GM12891 (cell line): ENCODE measurements at regions not wholly inside any gene's neighbourhood (a gene's known extent, or its start where the extent isn't known, plus 50 kb on each side); places are given as distances from the start of the nearest gene placed in this dataset.

Experiments used
- DNase-seq: peaks from one replicate; pipeline ENCODE4 v3.0.0; 2011; ENCODE audit warnings: low spot score; ENCODE audit not compliant: insufficient read length
- FAIRE-seq: peaks from 2 replicates; lab custom pipeline; 2011; peaks lifted over from hg19 to GRCh38; lab: Jason Lieb, UNC
- PAX5 ChIP-seq: IDR thresholded peaks from 2 replicates; pipeline ENCODE4 v1.6.1; 2011; ENCODE audit warnings: low read length, moderate library complexity, mild to moderate bottlenecking; ENCODE audit not compliant: insufficient read depth, severe bottlenecking
- POLR2A ChIP-seq: IDR thresholded peaks from 2 replicates; pipeline ENCODE4 v1.6.1; 2011; ENCODE audit warnings: low read depth, low read length, control low read depth
- POLR2AphosphoS5 ChIP-seq: IDR thresholded peaks from 2 replicates; pipeline ENCODE4 v1.6.1; 2011; ENCODE audit warnings: low read depth, low read length, control low read depth
- POU2F2 ChIP-seq: IDR thresholded peaks from 2 replicates; pipeline ENCODE4 v1.6.1; 2011; ENCODE audit warnings: low read depth, mild to moderate bottlenecking, control low read depth, low read length, moderate library complexity
- SPI1 ChIP-seq: IDR thresholded peaks from 2 replicates; pipeline ENCODE4 v1.6.1; 2011; ENCODE audit warnings: low read depth, low read length, control low read depth
- TAF1 ChIP-seq: IDR thresholded peaks from 2 replicates; pipeline ENCODE4 v1.6.1; 2011; ENCODE audit warnings: low read depth, low read length, control low read depth

GRCh38 chr5:165175041-165175440, 1669.6 kb downstream of the MAT2B start:
- FAIRE-seq: no peak
- TF ChIP-seq POLR2AphosphoS5: no peak
- no peak for TF ChIP-seq POLR2A
- TF ChIP-seq PAX5: no peak
- no peak for TF ChIP-seq TAF1
- no peak for TF ChIP-seq SPI1
- no peak for TF ChIP-seq POU2F2

DNA sequence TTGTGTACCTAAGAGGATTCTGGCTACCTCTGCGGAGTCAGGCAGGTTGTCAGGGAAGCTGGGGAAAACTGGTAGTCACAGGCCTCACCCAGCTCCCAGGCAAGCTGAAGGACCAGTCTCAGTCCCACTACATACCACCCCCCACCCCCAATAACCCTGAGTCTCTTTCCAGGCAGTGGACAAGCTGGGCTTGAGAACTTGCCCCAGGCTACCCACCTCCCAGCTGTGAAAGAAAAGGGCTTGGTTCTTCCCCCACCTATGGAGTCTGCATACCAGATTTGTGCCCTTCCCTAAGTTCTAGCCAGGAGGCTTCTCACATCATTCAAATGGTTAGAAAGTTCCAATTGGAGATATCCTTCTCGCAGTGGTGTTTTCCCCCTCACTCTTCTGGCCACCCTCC, 1678.8 kb downstream of the MAT2B start:
- TF ChIP-seq TAF1: no peak
- no peak for TF ChIP-seq POLR2A
- no peak for TF ChIP-seq POU2F2
- TF ChIP-seq PAX5: no peak
- TF ChIP-seq SPI1: no peak
- no peak for TF ChIP-seq POLR2AphosphoS5
- FAIRE-seq (no peak), DNase-seq (no peak)

More at GRCh38 chr5:165175041-165175440, 1669.6 kb downstream of the MAT2B start:
- DNase-seq: no peak

DNA sequence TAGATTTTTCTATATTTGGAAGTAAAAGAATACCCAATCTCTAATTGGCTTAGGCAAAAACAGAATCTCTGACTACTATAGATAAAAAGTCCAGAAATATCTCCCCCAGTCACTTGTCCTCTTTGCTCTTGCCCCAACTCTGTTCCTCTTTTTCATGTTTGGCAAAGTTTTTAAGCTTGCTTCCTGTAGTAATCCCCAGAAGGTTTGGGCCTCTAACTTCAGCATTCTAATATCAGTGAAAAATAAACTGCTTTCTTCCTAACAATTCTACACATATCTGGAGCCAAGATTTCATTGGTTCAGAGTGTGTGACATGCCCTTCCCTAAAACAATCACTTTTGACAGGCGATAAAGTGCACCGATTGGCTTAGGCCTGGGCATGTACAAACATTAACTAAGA, 1680.3 kb downstream of the MAT2B start:
- FAIRE-seq: no peak
- DNase-seq: no peak
- TF ChIP-seq POLR2AphosphoS5 (no peak), POU2F2 (no peak), SPI1 (no peak)

DNA sequence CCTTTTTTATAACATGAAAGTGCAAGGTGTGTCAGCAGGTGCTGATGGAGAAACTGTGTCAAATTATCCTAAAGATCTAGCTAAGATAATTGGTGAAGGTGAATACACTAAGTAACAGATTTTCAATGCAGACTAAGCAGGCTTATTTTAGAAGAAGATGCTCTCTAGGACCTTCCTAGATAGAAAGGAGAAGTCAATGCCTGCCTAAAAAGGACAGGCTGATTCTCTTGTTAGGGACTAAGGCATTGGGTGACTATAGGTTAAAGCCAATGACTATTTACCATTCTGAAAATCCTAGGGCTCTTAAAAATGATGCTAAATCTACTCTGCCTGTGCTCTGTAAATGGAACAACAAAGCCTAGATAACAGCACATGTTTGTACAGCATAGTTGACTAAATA, 1682.4 kb downstream of the MAT2B start:
- no peak for FAIRE-seq
- no peak for TF ChIP-seq SPI1
- no peak for TF ChIP-seq PAX5
- TF ChIP-seq POLR2A: no peak
- no peak for TF ChIP-seq POLR2AphosphoS5
- TF ChIP-seq TAF1: no peak
- TF ChIP-seq POU2F2: no peak
- DNase-seq: no peak

DNA sequence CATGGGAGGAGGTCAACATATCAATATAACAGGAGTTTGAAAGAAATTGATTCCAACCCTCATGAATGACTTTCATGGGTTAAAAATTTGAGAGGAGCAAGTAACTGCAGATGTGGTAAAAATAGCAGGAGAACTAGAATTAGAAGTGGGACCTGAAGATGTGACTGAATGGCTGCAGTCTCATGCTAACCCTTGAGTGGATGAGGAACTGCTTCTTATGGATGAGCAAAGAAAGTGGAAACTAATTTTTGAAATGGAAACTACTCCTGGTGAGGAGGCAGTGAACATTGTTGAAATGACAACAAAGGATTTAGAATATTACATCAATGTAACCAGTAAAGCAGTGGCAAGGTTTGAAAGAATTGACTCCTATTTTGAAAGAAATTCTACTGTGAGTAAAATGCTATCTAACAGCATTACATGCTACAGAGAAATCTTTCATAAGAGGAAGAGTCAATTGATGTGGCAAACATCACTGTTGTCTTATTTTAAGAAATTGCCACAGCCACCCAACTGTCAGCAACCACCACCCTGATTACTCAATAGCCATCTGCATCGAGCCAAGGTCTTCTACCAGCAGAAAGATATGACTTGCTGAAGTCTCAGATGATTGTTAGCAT, 1683.2 kb downstream of the MAT2B start:
- DNase-seq: no peak
- TF ChIP-seq POLR2AphosphoS5: no peak
- TF ChIP-seq POLR2A: no peak
- TF ChIP-seq TAF1: no peak
- no peak for TF ChIP-seq PAX5
- TF ChIP-seq POU2F2: no peak
- TF ChIP-seq SPI1: no peak
- FAIRE-seq: no peak

DNA sequence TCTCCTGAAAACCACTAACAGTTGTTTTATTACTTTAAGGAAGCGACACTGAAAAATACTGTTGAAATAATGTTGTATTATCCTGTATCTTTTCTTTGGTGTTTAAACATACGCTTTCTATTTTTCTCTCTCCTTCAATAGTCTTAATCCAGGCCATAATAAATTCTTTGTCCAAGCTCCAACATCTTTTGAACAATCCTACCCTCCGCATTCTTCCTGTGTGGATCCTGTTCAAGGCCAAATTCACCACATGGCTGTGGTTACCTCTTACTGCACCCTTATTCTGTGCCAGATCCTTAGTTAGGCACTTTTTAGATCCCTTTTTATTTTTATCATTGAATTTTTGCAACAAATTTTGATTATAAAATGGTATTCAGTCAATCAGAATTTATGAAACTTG, 1691.5 kb downstream of the MAT2B start:
- no peak for FAIRE-seq
- TF ChIP-seq POLR2A (no peak), POU2F2 (no peak), POLR2AphosphoS5 (no peak), SPI1 (no peak), TAF1 (no peak)
- no peak for DNase-seq

GRCh38 chr5:165201369-165201768, 1696.0 kb downstream of the MAT2B start:
- no peak for FAIRE-seq
- DNase-seq: no peak
- no peak for TF ChIP-seq POLR2AphosphoS5

GRCh38 chr5:165201771-165202518, 1696.5 kb downstream of the MAT2B start:
- FAIRE-seq (no peak), DNase-seq (no peak)
- TF ChIP-seq SPI1 (no peak), TAF1 (no peak), POLR2AphosphoS5 (no peak), POLR2A (no peak), PAX5 (no peak), POU2F2 (no peak)

GRCh38 chr5:165202519-165202910, 1697.1 kb downstream of the MAT2B start:
- DNase-seq (no peak), FAIRE-seq (no peak)
- no peak for TF ChIP-seq POLR2AphosphoS5
- no peak for TF ChIP-seq SPI1
- TF ChIP-seq TAF1: no peak
- TF ChIP-seq POU2F2: no peak
- TF ChIP-seq PAX5: no peak
- no peak for TF ChIP-seq POLR2A

DNA sequence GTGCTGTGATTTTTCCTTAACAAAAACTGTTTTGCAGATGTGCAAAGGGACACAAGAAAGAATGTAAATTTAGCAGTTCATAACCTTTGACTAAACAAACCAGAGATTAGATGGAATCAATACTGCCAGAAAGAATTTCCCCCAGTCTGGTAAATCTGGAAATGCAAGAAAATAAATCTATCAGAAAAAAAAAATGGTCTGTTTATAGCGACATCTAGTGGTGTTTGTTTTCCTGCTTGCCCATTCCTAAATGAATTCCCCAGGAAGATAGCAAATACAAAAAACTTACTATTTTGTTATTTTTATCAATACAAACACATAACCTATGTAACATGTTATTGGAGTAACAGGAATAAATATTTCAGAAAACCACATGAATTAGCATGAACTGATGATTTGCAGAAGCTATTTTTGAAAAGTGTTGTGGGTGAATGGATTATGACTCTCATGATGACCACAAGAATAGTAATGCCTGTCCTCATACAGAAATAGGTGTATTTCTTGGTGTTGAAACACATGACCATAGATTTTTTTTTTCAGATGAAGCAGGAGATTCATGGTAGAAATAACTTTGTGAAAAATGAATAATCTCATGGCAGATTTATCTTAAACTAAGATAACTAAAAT, 1703.8 kb downstream of the MAT2B start:
- no peak for DNase-seq
- no peak for FAIRE-seq
- TF ChIP-seq POLR2A (no peak), SPI1 (no peak), POU2F2 (no peak), TAF1 (no peak), POLR2AphosphoS5 (no peak), PAX5 (no peak)
